Embryonic facial prominence (tissue), 1 donor: ENCODE measurements at regions not wholly inside any gene's neighbourhood (a gene's known extent, or its start where the extent isn't known, plus 50 kb on each side); places are given as distances from the start of the nearest gene placed in this dataset.

Experiments used
- DNase-seq: peaks from one replicate; pipeline ENCODE4 v3.0.0-alpha.2; 2016; ENCODE audit errors: extremely low spot score

GRCh38 chr2:217479566-217479965 lies 523.2 kb downstream of the TNS1 start:
- no peak for DNase-seq

GRCh38 chr2:217478831-217479455 lies 523.9 kb downstream of the TNS1 start:
- DNase-seq: no peak

DNA sequence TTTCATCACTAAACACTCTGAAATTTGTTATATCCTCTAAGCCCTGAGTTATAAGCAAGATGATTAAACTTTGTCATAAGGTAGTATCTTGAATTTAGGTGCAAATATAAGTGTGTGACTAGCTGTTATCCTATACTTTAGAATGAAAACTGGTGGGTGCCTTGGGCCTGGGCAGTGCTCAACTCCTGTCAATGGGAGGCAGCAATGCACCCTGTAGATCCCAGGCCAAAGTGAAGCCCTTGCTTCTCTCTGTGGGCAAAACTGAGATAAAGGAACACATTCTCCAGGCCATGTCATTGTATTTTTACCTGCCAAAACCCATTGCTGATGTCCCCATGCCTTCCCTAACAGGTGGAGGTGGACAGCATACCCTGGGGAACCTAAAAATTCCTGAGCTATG lies 525.2 kb downstream of the TNS1 start:
- no peak for DNase-seq

GRCh38 chr2:217475791-217476190 lies 527.0 kb downstream of the TNS1 start:
- DNase-seq: no peak

DNA sequence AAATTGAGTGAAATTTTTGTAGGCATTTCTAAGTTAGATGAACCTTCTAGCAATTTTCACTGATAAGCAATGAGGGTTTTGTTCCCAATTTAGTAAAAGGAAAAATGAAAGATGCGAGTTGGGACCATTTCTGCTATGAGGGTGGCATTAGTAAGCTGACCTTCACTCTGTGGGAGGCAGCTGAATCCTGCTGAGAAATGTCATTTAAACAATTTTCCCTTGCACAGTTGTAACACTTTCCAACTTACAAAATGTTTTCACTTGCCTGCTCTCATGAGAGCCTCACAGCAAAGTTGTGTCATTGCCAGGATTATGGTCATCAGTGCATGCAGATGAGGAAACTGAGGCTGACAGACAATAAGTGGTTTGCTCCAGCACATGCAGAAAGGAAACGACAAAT lies 527.7 kb downstream of the TNS1 start:
- no peak for DNase-seq

DNA sequence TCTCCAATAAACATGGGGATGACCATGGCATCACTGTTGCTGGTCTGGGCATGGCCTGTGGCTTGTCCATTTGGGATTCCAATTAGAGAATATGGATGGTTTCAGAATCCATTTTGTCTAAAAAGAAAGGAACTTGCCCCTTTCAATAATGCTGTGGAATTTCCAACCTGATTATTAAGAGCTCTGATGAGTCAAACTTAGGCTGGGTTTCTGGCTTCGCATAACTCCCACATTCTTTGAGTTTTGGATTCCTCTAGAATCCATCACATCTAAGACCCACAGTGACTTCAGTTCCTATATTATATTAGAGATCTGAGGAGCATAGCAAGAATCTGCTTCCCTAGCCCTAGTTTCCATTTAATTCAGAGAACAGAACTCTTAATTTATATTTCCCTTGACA lies 531.5 kb downstream of the TNS1 start:
- DNase-seq: no peak

DNA sequence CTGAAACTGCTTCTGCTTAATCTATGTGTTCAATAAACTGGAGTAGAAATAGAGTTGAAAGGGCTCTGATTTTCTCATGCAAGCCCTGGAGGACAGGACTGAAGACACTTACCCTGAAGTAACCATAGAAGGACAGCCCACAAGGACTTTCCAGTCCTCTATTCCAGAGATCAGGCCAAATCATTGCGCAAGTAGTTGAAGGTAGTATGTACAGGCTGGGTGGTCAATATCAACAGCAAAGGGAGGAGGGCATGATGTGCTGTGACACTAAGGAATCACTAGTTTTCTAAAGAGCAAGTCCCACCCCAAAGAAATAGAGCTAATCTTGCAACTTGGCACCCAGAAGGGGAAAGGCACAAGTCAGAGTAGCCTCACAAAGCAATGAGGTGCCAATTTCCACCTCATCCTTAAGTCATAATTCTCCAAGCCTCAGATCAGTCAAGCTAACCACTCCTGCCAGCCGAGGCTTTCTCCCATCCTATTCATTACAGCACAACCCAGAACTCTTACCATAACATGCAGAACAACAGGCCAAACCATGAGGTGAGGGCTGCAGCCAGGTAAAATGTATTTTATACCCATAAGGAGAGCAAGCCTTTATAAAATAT lies 533.5 kb downstream of the TNS1 start:
- no peak for DNase-seq

DNA sequence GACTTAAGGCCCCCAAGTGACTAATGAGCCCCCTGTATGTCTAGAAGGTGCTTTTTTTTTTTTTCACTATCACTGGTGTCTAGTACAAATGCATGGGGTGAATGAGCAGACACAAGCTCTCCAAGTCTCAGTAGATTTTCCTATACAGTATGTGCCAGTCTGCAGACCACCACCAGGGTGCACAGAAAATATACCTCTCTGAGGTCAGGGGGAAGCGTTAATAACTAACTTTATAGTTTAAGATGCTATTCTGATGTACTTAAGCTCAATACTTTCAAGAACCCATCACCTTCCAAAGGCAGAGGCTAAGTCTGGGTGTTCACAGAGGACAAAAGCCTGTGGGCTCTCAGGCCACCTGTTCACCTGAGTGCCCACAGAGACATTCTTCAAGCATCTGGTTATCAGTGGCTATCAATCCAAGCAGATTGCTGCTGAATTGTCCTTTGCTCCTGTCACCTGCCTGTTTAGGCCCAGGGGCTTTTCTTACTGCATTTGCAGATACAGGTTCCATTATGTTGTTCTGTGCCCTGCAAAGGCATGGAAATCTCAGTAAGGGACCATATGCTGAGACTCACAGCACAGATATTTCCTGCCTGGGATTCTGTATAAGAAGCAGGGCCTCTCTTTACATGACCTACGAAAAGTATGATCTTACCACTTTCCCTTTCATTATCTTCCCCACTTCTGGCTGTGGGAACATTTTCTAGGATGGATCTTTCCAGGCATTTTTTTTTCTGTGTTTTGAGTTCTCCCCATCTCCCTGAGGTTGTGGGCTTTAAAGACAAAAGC lies 534.6 kb downstream of the TNS1 start:
- DNase-seq: no peak

GRCh38 chr2:217467331-217467730 lies 535.5 kb downstream of the TNS1 start:
- DNase-seq: no peak

- DNase-seq: no peak
Observed at GRCh38 chr2:217466805-217467204, 536.0 kb downstream of the TNS1 start.

- DNase-seq: no peak
Observed at GRCh38 chr2:217466104-217466503, 536.7 kb downstream of the TNS1 start.

- no peak for DNase-seq
Observed at GRCh38 chr2:217465100-217465499, 537.7 kb downstream of the TNS1 start.

DNA sequence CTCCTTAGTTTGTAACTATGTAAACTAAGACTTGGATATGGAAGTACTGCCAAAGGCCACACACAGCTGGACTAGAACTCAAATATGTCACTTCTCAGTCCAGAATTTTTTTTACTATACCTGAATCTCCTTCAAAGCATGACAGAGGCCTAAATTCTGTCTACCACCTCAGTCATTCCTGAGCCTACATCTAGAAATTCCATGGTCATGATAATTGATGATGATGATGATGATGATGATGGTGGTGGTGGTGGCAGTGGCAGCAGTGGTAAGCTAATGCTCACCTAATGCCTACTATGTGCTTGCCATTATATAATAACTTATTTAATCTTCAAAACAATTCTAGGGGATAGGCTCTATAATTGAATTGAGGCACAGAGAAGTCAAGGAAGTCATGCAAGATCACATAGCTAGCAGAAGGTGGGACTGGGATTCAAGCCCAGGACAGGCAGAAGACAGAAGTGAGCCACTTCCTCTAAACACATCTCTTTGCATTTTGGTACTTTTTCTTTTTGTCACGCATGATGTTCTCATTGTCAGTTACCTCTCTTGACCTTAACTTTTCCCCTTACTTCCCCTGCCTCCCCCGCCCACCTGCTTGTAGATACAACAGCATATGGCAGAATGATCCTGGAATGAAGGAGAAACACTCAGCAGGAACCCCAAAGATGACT lies 539.3 kb downstream of the TNS1 start:
- DNase-seq: no peak

GRCh38 chr2:217462121-217462520 lies 540.7 kb downstream of the TNS1 start:
- peak; percentile 58 for DNase-seq

DNA sequence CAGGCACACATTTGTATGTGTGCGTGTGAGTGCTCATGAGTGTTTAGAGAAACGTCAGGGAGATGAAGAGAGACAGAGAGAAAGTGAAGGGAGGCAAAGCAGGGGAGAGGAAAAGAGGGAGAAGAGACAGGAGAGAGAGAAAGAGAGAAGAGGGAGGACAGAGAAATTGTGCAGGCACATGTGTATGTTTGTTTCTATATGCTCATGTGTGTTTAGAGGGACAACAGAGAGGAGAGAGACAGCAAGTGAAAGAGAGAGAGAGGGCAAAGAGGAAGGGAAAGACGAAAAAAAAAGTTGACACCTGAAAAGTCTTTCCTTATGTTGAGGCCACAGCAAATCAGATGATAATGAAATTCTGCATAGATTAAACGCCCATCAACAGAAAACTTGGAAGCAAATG lies 541.1 kb downstream of the TNS1 start:
- DNase-seq: no peak

DNA sequence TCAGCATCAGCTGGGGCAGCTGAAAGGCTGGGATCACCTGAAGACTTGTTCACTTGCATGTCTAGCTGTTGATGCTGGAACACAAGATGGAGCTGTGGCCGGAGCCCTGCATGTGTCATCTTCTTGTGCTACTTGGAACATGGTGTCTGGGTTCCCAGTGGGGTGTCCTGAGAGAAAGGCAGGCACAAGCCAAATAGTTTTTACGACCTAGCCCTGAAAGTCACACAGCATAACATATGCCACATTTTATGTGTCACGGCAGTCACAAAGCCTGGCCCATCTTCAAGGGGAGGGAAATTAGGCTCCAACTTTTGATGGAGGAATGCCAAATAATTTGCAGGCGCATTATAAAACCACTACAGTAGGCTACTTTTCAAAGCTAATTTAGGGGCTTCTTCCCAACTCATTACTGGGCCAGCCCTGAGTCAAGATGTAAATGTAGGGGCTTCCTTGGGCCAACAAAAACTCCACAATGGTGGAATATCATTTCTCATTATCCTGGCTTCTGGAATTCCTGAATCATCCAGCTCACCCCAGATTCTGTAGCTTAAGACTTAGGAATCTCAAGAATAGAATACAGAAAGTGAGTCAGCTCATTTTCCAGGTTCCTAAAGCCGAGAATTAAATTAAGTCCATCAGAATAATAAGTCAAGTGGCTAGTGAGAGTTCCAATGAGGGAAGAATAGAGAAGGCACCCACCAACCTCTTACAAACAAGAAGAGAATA lies 543.0 kb downstream of the TNS1 start:
- DNase-seq: no peak

- no peak for DNase-seq
Observed at GRCh38 chr2:217459016-217459415, 543.8 kb downstream of the TNS1 start.

DNA sequence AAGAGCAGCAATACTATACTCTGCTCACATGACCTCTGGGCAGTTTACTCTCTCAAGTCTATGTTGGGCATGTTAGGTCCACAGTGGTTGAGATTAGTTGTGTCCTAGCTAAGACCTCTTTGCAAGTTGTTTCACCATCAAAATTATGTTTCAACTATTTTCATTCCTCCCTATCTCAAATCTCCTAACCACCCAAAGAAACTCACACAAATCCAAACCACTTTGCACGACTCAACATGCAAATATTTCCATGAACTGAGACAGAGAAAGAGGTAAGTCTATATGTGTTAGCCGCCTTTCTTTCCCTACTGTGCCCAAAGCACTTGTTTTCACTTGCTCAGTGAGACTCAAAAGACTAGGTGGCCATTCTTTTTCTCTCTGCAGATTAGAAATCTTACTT lies 546.8 kb downstream of the TNS1 start:
- no peak for DNase-seq

- DNase-seq: no peak
Observed at GRCh38 chr2:217452928-217453327, 549.9 kb downstream of the TNS1 start.

DNA sequence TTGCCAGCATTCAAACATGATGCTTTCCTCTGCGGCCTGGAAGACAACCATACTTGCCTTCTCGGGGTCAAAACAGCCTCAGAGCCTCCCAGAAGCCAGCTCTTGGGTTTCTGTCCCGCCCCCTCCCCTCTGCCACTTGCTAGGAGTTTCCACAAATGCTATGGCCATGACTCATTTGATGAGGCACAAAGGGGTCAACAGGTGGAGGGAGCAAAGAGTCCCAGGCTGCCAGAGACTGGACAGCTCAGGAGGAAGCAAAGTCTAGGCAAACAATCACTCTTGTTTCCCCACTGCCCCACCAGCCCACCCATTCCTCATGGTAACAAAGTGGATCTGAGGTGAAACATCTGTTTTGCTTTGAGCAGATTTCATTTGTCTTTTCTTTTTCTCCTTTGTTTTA lies 551.1 kb downstream of the TNS1 start:
- no peak for DNase-seq

DNA sequence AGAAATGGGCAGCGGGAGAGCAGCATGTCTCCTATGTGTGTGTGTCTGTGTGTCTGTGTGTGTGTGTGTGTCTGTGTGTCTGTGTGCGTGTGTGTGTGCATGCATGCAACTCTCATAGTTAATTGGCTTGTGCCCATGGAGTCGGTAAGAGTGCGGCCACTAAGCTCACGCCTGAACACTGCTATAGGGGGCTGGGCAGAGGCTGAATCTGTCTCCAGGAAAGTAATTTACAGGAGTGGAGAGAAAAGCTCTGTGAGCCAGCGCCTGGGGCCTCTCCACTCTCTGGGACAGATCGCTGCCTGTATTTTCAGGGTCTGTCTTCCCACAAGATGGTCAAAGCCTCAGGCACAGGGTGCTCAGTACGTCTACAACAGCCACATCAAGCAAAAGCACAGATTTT lies 553.4 kb downstream of the TNS1 start:
- no peak for DNase-seq

DNA sequence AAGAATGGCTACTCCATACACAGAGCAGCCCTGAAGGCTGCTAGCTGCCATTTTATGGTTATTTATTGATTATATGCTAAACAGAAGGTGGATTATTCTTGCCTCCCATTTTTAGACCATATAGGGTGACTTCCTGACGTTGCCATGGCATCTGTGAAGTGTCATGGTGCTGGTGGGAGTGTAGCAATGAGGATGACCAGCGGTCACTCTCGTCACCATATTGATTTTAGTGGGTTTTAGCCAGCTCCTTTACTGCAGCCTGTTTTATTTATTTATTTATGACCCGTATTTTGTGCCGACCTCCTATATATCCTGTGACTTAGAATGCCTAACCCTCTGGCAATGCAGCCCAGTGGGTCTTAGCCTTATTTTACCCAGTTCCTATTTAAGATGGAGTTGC lies 553.9 kb downstream of the TNS1 start:
- DNase-seq: no peak
